ENCODE measurements at regions not wholly inside any gene's neighbourhood (a gene's known extent, or its start where the extent isn't known, plus 50 kb on each side); places are given as distances from the start of the nearest gene placed in this dataset.

DNA sequence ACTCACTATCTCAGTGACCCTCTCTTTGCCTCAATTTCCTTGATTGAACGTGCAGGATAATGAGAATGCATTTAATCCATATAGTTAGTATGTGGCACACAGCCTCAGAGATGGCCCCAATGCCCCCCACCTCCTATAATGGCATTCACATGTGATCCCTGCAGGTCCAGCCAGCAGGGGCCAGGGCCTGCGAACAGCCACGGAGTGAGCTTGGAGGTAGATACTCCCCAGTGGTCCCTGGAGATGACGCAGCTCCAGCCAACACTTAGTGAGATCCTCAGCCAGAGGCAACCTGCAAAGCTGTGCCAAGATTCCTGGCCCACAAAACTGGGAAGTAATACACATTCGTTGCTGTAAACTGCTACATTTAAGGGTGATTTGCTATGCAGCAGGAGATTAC is 184.9 kb upstream of the NSMCE3 start:
- DNase-seq = no peak

DNA sequence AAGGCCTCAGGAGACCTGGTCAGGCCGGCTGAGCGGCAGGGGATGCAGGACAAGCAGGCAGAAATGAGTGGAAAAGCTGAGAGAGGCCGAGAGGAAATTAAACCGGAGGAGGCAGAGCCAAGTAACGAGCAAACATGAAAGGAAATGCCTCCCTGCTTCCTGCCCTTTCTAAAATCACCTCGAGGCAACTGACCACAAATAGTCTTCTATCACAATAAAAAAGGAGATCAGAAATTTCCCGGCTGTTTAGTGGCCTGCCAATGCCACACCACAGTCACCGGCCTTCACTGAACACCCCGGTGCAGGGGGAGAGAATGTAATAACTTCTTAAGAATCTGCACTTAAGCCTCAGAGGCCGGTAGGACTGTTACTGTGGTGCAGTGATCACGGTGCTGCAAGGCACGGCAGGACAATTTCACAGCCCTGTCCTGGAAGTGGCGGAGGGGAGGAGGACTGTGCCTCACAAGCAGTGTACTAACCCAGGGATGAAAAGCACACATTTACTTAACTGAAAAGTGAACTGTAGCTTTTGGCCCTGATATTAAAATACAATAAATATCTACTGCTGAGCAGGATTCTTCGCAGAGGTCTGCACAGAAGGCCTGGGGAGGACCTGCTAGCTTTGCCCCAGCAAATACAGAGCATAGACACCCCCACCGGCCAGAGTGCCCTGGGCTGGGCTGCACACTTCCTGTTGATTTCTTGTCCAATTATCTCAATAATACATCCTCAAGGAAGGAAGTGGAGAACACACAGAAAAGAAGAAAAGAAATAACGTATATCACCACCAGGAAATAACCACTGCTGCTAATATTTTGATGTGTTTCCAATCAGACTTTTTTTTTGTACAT is 183.5 kb upstream of the NSMCE3 start:
- DNase-seq = no peak

- peak; percentile 58 to 74 for DNase-seq
These were observed 181.7 kb upstream of the NSMCE3 start for GRCh38 chr15:29451201-29451781.

GRCh38 chr15:29449136-29449535 is 179.5 kb upstream of the NSMCE3 start:
- no peak for DNase-seq

DNA sequence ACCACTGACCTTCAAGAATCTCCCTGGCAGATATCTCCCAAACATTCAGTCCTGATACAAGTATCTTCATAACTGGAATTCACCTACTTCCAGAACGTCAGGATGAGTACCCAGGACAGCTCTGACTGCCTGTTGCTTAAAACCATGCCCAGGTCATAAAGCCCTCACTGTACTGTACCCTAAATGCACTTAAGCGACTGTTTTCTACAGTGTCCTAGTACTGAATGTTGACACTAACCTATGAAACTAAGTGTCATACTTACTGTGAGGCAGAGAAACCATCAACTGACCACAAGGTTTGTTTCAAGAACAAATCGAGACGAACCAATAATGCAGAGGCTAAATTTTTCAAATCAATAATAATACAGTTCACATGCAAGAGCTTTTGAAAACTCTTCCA is 178.7 kb upstream of the NSMCE3 start:
- no peak for DNase-seq

DNA sequence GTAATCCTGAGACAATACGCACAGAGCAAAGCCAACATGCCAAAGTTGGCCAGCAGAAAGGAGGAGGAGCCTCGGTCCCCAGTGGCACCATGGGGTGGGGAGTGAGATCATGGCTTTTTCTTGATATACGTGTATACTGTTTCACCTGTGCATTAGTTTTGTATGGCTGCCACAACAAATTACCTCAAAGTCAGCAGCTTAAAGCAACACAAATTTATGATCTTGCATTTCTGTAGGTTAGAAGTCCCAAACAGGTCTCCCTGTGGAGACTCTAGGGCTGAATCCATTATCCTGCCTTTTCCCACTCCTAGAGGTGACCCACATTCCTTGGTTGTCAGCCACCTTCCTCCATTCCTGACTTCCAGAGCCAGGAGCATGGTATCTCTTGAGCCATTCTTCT is 176.9 kb upstream of the NSMCE3 start:
- no peak for DNase-seq

DNA sequence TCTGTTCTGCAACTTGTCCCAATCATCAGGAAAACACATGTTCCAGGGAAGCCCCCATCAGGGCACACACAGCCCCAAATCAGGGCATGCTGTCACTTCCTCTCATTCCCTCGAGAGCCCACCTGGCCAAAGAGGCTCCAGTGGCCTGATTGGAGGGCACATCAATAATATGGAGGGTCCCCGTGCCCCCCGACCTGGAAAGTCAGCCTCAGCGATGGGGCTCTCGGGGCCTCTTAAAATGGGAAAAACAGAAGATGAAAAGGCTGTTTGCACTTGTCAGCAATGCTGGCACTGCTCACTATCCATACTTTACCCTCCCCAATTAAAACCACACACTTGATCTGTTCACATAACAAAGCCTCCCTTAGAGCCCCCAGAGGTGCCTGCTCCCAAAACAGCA is 172.9 kb upstream of the NSMCE3 start:
- no peak for DNase-seq

GRCh38 chr15:29440541-29440940 is 170.9 kb upstream of the NSMCE3 start:
- DNase-seq = no peak

GRCh38 chr15:29438703-29439055 is 169.1 kb upstream of the NSMCE3 start:
- no peak for DNase-seq

GRCh38 chr15:29437888-29438702 is 168.5 kb upstream of the NSMCE3 start:
- DNase-seq = no peak

DNA sequence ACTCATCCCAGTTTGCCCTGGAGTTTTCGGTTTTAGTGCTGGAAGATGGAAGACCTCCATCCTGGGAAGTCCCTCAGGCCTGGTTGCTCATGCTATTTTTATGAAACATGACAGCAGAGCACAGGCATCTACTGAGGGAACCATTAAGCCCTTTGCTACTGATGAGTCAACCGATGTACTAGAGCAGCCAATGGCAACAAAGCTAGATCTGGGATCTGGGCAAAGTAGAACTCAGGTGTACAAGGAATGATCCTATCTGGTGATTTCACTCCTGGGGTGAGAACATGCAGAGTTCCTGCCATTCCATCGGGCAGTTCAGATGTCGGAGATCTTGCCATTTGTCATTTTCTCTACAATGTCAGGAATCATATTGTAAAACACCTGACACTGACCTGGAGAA is 166.2 kb upstream of the NSMCE3 start:
- DNase-seq = no peak

DNA sequence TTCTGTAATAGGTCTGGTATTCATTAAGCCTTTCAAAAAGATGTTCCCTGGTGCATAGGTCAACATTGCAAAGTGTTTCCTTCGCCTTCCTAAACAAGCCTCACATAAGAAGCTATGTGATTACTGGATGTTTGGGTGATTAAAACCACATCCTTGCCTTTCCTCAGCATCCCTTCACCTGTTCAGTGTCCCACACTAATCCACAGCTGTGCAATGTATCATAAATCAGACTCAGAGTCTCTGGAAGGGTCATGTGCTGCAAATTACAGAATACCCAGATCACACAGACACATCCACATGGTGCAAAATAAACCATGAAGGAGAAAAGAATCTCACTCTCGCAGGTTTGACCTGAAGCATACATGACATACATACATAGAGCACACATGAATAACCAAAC is 164.7 kb upstream of the NSMCE3 start:
- DNase-seq = no peak

- DNase-seq = no peak
These were observed 164.1 kb upstream of the NSMCE3 start for GRCh38 chr15:29433507-29434248.

DNA sequence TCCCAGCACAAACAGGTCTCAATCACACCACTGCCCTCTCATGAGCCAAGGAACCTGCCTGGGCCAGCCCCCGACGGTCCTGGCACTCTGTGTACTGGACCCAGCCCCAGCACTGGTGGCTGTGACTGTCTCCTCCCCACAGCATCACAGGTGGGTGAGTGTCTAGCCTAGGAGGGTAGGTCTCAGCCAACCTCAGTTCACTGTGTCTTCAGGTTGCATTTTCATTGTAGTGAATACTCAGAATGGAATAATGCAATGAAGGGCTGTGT is 163.4 kb upstream of the NSMCE3 start:
- no peak for DNase-seq

- DNase-seq = no peak
These were observed 162.8 kb upstream of the NSMCE3 start for GRCh38 chr15:29432191-29433049.

- DNase-seq = no peak
These were observed 161.2 kb upstream of the NSMCE3 start for GRCh38 chr15:29430831-29431230.

DNA sequence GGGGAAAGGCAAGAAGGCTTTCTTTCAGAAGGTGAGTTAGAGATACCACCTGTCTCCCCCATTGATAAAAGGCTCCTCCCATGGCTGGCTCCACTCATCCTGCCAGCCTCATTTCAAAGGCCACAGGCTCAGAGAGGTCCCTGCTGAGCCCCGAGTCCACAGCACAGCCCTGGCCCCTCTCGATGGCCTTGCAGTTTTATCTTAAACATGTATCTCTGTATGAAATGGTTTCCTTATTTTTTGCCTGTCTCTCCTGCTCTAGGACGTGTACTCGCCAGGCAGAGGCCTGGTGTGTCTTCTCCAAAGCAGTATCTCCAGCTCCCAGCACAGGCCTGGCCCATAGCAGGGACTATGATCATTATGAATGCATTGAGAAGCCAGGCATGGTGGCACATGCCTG is 160.5 kb upstream of the NSMCE3 start:
- no peak for DNase-seq

- DNase-seq = no peak
These were observed 160.0 kb upstream of the NSMCE3 start for GRCh38 chr15:29429584-29429983.

DNA sequence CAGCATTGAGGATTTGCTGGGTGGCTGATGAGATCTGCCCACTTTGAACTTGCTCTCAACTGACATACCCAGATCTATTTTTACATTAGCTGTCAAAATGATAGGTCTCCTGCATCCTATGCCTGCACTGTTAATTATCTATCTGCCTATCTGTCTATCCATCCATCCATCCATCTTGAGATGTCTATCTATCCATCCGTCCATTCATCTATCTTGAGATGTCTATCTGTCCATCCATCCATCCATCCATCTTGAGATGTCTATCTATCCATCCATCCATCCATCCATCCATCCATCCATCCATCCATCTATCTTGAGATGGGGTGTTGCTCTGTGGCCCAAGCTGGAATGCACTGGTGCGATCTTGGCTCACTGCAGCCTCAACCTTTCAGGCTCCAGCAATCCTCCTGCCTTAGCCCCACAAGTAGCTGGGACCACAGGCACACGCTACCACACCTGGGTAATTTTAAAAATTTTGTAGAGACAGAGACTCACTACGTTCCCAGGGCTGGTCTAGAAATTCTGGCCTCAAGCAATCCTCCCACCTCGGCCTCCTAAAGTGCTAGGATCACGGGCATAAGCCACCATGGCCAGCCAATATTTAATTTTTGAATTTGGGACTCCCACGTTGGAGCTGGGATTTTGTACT is 159.4 kb upstream of the NSMCE3 start:
- DNase-seq = no peak

DNA sequence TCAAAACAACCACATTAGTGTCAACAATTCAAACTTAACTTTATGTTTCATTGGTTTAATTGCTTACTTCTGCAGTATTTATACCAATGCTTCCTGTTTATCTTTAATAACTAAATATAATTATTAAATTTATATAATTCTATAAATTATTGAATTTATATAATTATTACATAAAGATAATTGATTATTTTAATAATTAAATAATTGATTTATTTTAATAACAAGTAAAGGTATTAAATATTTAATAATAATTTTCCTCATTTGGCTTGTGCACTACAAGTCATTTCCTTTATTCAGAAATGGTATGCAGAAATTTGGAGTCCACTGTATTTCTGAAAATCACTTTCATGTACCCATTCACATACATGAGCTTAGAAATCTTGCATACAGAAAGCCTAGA is 156.2 kb upstream of the NSMCE3 start:
- DNase-seq = no peak

GRCh38 chr15:29424118-29424517 is 154.5 kb upstream of the NSMCE3 start:
- DNase-seq = no peak

DNA sequence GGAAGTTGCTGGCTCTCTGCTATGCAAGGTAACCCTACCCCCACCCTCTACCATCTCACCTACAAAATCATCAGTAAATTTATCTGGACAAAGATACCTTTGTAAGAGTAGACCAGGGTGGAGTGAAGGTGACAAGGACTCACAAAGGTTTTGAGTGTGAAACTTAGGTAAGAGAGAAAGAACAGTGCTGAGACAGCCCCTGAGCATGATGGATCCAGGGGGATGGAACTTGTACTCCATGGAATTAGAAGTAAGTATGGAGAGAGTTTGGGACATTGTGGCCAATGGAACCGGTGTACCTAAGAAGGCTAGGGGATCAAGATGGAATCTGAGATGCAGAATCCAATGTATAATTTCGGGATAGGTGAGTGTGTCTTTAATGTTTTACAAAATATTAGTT is 153.0 kb upstream of the NSMCE3 start:
- no peak for DNase-seq
